IPS-18a (cell line): ENCODE measurements at regions not wholly inside any gene's neighbourhood (a gene's known extent, or its start where the extent isn't known, plus 50 kb on each side); places are given as distances from the start of the nearest gene placed in this dataset.

Experiments used
- H3K27ac ChIP-seq: one replicate; pipeline ENCODE4 v1.5.1; 2013; ENCODE audit warnings: low read length
- H3K27me3 ChIP-seq: one replicate; pipeline ENCODE4 v1.6.1; 2013; ENCODE audit warnings: mild to moderate bottlenecking, low read length; ENCODE audit not compliant: control insufficient read depth, insufficient read depth
- H3K36me3 ChIP-seq: one replicate; pipeline ENCODE4 v1.6.1; 2013; ENCODE audit warnings: low read depth, low read length; ENCODE audit not compliant: control insufficient read depth
- H3K4me1 ChIP-seq: one replicate; pipeline ENCODE4 v1.6.1; 2013; ENCODE audit warnings: low read depth, low read length; ENCODE audit not compliant: control insufficient read depth
- H3K4me3 ChIP-seq: one replicate; pipeline ENCODE4 v1.5.1; 2013; ENCODE audit warnings: low read length
- H3K9ac ChIP-seq: one replicate; pipeline ENCODE4 v1.6.1; 2013; ENCODE audit warnings: mild to moderate bottlenecking, low read length, moderate library complexity
- H3K9me3 ChIP-seq: one replicate; pipeline ENCODE4 v1.6.1; 2013; ENCODE audit warnings: low read depth, low read length; ENCODE audit not compliant: control insufficient read depth

DNA sequence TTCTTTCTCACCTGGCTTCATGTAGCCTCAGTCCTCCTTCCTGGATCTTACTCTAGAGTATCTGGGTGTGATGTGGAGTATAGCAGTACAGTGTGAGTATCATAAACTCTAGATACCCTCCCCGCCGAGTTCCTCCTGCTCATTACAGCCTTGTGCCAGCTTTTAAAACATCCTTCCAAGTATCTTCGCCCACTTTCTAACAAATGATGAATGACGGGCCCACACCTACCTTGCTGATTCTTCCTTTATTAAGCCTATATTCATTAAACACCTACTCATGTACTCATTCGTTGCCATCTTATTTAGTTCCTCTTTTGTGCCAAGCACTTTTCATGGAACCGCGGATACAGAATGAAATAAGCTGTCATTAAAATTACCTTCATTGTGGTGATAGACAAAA is 1585.3 kb upstream of the TENM3 start:
- Histone ChIP-seq H3K4me3 (no peak overlapping the region), H3K27ac (no peak overlapping the region), H3K9me3 (no peaks in the 10 kb centered on the region), H3K4me1 (no peaks in the 10 kb centered on the region), H3K36me3 (no peaks in the 10 kb centered on the region), H3K27me3 (no peaks in the 10 kb centered on the region), H3K9ac (no peak overlapping the region)

- H3K9me3 ChIP-seq, result no peaks in the 10 kb centered on the region
- no peaks in the 10 kb centered on the region for H3K27me3 ChIP-seq
- no peaks in the 10 kb centered on the region for H3K36me3 ChIP-seq
- peaks cover 6% of the 10 kb centered on the region for H3K4me1 ChIP-seq
- H3K9ac ChIP-seq, result no peak overlapping the region
- no peak overlapping the region for H3K4me3 ChIP-seq
- no peak overlapping the region for H3K27ac ChIP-seq
Measured at GRCh38 chr4:180664766-180665368, 1578.3 kb upstream of the TENM3 start.

DNA sequence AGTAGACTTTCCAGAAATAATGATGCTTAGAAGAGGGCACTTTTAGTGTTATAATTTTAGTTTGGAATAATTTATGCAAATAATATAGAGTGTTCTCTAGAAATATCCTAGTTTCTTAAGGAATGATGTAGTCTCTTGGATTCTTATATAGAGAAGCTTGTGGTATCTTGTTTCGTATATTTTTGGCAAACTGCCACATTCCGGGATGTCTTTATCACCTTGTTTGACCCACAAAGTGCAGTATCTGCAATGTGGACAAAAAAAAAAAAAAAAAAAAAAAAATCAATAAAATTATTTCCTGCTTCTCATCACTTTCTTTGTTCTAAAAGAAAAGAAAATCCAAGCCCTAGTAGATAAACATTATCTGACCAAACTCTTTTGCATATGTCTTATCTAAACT is 1577.7 kb upstream of the TENM3 start:
- Histone ChIP-seq H3K27me3 (no peaks in the 10 kb centered on the region), H3K27ac (no peak overlapping the region), H3K9me3 (no peaks in the 10 kb centered on the region), H3K9ac (no peak overlapping the region), H3K4me3 (no peak overlapping the region), H3K36me3 (no peaks in the 10 kb centered on the region), H3K4me1 (peaks cover 6% of the 10 kb centered on the region)

DNA sequence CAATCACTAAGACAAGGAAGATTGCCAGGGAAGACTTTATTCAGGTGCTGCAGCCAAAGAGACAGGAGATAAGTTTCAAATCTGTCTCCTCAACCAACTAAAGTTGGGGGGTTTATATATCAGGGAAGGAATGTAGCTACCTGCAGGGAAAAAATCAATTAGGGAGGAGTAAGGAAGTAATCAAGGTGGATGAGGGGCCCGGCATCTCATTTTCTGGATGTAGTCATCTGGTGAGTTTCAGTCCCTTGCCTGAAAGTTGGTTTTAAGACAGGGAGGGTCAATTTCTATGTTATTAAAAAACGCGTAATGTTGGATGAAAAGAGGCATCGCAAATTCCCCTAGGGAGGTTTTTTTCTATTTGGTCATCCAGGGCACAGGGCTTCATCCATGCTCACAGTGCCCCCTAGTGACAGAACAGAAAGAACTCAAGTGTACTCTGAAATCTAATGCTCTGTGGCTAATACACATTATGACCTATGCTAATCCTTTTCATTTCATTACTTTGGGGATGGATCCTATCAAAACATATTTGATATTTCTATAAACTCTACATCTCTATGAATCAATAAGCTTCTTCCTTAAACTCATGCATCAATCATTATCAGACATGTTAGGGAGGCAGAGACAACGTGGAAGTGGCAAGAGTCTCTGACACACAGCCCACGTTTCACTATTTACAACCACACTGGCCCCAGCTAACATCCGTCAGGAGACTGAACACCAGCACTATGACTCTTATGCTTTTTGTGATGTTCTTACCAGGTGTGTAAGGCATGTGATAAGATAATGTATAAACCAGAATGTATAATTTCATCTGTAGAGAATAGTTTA is 1577.0 kb upstream of the TENM3 start:
- H3K27ac ChIP-seq, result no peak overlapping the region
- no peaks in the 10 kb centered on the region for H3K27me3 ChIP-seq
- no peak overlapping the region for H3K9ac ChIP-seq
- peaks cover 6% of the 10 kb centered on the region for H3K4me1 ChIP-seq
- no peaks in the 10 kb centered on the region for H3K9me3 ChIP-seq
- H3K36me3 ChIP-seq, result no peaks in the 10 kb centered on the region
- H3K4me3 ChIP-seq, result no peak overlapping the region

GRCh38 chr4:180668732-180669131 is 1574.5 kb upstream of the TENM3 start:
- Histone ChIP-seq H3K4me3 (no peak overlapping the region), H3K9me3 (no peaks in the 10 kb centered on the region), H3K9ac (no peak overlapping the region), H3K4me1 (peaks cover 6% of the 10 kb centered on the region), H3K36me3 (no peaks in the 10 kb centered on the region), H3K27ac (no peak overlapping the region), H3K27me3 (no peaks in the 10 kb centered on the region)

GRCh38 chr4:180669680-180670079 is 1573.5 kb upstream of the TENM3 start:
- Histone ChIP-seq H3K4me1 (peaks cover 6% of the 10 kb centered on the region), H3K9ac (no peak overlapping the region), H3K4me3 (no peak overlapping the region), H3K27ac (no peak overlapping the region), H3K36me3 (no peaks in the 10 kb centered on the region), H3K9me3 (no peaks in the 10 kb centered on the region), H3K27me3 (no peaks in the 10 kb centered on the region)

DNA sequence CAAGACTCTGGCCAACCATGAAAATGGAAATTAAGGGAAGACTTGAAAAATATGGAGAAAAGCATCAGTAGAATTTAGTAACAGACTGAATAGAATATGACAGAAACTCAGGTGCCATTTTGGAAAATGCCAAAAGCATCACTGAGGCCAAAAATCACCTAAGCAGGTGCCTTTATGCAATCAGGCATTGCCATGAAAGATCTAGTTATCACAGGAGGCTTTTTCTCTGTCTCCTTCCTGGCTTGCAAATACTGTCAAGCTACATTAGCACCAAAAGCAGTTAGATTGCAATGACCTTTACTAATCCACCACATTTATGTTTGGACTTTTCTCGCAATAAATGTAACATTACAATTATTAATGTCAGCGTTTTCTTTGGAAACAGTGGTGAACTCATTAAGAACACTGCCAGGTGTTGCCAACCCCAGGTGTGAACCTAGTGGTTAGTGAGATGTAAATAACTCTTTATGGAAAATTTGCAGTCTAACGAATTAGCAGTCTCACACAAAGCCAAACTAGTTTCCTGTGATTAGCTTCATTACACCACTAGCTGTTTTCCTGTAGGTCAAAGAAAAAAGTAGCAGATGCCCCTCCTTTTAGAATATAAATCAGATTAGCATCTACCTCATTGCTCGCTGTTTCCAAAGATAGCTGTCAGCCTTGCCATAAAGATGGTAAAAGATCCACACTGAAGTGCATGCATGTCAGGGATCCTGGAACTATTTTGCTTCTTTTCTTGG is 1568.4 kb upstream of the TENM3 start:
- Histone ChIP-seq H3K9ac (no peak overlapping the region), H3K4me1 (peaks cover 3% of the 10 kb centered on the region), H3K36me3 (no peaks in the 10 kb centered on the region), H3K4me3 (no peak overlapping the region), H3K9me3 (no peaks in the 10 kb centered on the region), H3K27ac (no peak overlapping the region), H3K27me3 (no peaks in the 10 kb centered on the region)

- Histone ChIP-seq H3K9ac (no peak overlapping the region), H3K27me3 (no peaks in the 10 kb centered on the region), H3K36me3 (no peaks in the 10 kb centered on the region), H3K4me3 (no peak overlapping the region), H3K27ac (no peak overlapping the region), H3K9me3 (no peaks in the 10 kb centered on the region), H3K4me1 (peaks cover 3% of the 10 kb centered on the region)
Measured at GRCh38 chr4:180675359-180675650, 1567.9 kb upstream of the TENM3 start.

DNA sequence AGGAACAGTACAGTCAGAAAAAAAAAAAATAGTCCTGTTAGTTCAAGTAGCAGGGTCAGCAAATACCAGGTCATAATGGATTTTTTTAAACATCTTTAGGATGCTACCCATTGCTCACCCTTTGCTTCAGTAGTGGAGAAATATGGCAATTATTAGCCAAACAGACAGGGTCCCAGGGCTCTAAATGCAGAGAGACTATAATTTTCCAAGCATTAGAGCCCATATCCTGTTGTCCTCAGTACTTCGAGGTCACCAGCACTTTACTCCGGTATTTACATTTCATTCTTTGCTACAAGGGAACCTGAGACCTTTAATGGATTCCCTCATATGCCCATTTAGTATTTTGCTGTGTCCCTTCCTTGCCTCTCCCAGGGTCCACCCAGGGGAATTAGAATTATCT is 1562.9 kb upstream of the TENM3 start:
- Histone ChIP-seq H3K4me1 (peaks cover under 1% of the 10 kb centered on the region), H3K36me3 (no peaks in the 10 kb centered on the region), H3K9ac (no peak overlapping the region), H3K9me3 (no peaks in the 10 kb centered on the region), H3K27me3 (no peaks in the 10 kb centered on the region), H3K4me3 (no peak overlapping the region), H3K27ac (no peak overlapping the region)

- Histone ChIP-seq H3K36me3 (no peaks in the 10 kb centered on the region), H3K27ac (no peak overlapping the region), H3K9ac (no peak overlapping the region), H3K4me1 (no peaks in the 10 kb centered on the region), H3K9me3 (no peaks in the 10 kb centered on the region), H3K4me3 (no peak overlapping the region), H3K27me3 (no peaks in the 10 kb centered on the region)
Measured at GRCh38 chr4:180682776-180683175, 1560.4 kb upstream of the TENM3 start.

DNA sequence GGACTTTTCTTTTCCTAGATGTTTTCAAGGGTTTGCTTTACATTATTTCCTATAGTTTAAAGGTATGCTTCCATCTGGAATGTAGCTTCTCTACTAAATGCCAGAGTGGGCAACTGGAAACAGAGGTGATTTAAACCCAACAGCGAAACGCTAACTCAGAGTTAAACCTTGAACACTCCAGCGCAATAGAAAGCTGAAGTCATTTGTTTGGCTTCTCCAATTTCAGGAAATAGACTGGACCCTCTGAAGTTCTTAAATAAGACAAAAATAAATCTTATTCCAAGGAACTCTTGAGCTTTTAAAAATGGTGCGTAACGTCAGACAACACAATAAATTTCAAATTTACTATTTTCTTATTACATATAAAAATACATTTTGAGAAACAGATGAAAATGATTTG is 1560.0 kb upstream of the TENM3 start:
- H3K27me3 ChIP-seq, result no peaks in the 10 kb centered on the region
- no peak overlapping the region for H3K9ac ChIP-seq
- H3K27ac ChIP-seq, result no peak overlapping the region

More for the DNA sequence above, 1560.0 kb upstream of the TENM3 start:
- Histone ChIP-seq H3K4me3 (no peak overlapping the region), H3K4me1 (no peaks in the 10 kb centered on the region), H3K9me3 (no peaks in the 10 kb centered on the region), H3K36me3 (no peaks in the 10 kb centered on the region)
